ENCODE measurements at regions not wholly inside any gene's neighbourhood (a gene's known extent, or its start where the extent isn't known, plus 50 kb on each side); places are given as distances from the start of the nearest gene placed in this dataset.
"Not testable (repeated sequence)": the region's sequence is repeated elsewhere in the genome, so short reads cannot be mapped to it uniquely, and the experiment has no call there.

DNA sequence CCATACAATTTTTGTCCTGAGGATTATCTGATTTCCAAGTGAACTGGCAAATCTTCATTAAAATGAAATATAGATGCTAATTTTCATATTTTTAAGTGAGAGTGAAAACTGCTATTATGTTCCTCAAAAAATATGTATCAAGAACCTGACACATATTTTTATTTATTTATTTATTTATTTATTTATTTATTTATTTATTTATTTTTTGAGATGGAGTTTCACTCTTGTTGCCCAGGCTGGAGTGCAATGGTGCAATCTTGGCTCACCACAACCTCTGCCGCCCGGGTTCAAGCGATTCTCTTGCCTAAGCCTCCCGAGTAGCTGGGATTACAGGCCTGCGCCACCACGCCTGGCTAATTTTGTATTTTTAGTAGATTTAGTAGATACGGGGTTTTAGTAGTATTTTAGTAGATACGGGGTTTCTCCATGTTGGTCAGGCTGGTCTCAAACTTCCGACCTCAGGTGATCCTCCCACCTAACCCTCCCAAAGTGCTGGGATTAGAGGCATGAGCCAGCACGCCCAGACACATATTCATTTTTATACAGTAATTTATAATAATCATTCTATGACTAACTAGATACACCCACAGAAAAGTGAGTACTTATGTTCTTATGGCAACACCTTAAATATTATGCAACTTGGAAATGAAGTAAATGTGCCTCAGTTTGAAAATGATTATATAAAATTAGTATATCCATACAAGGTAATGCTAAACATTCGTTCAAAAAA, 248.3 kb downstream of the CDH7 start:
- TF ChIP-seq, protein P1, sequence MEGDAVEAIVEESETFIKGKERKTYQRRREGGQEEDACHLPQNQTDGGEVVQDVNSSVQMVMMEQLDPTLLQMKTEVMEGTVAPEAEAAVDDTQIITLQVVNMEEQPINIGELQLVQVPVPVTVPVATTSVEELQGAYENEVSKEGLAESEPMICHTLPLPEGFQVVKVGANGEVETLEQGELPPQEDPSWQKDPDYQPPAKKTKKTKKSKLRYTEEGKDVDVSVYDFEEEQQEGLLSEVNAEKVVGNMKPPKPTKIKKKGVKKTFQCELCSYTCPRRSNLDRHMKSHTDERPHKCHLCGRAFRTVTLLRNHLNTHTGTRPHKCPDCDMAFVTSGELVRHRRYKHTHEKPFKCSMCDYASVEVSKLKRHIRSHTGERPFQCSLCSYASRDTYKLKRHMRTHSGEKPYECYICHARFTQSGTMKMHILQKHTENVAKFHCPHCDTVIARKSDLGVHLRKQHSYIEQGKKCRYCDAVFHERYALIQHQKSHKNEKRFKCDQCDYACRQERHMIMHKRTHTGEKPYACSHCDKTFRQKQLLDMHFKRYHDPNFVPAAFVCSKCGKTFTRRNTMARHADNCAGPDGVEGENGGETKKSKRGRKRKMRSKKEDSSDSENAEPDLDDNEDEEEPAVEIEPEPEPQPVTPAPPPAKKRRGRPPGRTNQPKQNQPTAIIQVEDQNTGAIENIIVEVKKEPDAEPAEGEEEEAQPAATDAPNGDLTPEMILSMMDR (IDR thresholded peaks at IDR 0.05; ENCODE audit: insufficient read depth, low read length, poor library complexity, severe bottlenecking) = not testable (repeated sequence)
- not testable (repeated sequence) for TF ChIP-seq EZH2phosphoT487 (conservative IDR thresholded peaks at IDR 0.05; ENCODE audit: low read length)
